T1000 (cell line): ENCODE measurements at regions not wholly inside any gene's neighbourhood (a gene's known extent, or its start where the extent isn't known, plus 50 kb on each side); places are given as distances from the start of the nearest gene placed in this dataset.
"Not testable (repeated sequence)": the region's sequence is repeated elsewhere in the genome, so short reads cannot be mapped to it uniquely, and the experiment has no call there.

Experiments used
- DNase-seq: peaks from one replicate; lab custom pipeline; 2025; ENCODE audit warnings: mixed read lengths; lab: John Stamatoyannopoulos, UW

DNA sequence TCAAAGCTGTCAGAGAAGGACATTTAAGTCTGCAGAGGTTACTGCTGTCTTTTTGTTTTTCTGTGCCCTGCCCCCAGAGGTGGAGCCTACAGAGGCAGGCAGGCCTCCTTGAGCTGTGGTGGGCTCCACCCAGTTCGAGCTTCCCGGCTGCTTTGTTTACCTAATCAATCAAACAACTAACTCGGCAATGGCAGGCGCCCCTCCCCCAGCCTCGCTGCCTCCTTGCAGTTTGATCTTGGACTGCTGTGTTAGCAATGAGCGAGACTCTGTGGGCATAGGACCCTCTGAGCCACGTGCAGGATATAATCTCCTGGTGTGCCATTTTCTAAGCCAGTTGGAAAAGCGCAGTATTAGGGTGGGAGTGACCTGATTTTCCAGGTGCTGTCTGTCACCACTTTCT lies 201.8 kb upstream of the ETAA1 start:
- DNase-seq = not testable (repeated sequence)

DNA sequence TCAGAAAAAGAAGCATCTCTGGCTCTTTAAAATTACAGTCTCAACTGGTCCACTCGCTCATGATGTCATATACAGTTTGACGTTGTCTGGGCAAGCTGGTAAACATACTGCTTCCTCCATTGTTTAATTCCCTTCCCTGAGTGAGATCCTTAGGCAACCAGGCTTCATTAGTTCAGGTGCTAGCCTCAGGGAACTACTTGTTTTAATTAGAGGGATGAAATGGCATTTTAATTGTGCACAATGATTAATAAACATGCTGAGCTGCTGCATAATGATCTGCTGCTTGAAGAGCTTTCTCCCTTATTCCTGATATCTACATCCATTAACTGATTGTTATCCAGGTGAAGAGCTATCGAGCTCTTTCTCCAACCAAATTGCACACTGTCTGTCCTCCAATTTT lies 195.6 kb upstream of the ETAA1 start:
- no peak for DNase-seq

DNA sequence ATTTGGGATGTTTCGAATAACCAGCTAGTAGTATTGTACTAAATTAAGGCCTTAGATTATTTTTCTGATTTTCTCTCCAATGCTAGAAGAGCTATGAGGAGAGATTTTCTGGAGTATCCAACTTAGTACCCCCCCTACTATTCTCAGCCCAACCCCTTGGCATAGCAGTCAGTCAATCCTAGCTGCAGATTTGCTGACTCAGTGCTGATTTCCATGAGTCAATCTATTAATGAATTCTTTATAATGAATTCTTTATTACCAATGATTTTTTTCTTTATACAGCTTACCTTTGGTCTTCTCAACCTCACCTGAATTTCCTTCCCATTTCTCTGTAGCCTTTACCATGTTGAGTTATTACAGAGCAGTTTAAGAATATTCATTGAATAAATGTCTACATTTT lies 192.8 kb upstream of the ETAA1 start:
- no peak for DNase-seq

DNA sequence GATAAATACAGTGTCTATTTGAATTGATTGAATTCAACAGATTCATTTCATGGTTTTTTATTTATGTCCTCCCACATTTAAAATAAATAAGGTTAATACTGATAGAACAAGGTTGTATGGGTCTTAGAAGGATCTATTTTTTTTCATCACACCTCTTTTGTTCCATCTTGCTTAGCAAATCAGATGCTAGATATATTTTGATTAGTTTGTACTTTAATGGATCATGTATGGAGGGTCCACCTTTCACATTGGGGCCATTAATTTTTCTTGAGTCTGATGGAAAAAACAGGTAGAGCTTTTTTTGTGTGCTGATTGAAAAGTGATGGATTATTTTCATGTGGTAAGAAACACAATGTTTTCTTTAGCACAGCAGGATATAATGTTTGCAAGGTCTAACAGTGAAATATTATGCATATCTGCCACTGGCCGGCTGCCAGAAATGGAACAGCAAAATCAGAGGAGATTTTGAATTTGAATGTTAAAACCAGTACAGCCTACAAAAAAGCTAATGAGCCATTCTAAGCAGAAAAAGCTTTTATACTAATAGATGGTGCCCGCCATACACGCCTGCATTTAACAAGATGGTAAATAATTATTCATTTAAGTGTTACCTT lies 188.1 kb upstream of the ETAA1 start:
- no peak for DNase-seq

DNA sequence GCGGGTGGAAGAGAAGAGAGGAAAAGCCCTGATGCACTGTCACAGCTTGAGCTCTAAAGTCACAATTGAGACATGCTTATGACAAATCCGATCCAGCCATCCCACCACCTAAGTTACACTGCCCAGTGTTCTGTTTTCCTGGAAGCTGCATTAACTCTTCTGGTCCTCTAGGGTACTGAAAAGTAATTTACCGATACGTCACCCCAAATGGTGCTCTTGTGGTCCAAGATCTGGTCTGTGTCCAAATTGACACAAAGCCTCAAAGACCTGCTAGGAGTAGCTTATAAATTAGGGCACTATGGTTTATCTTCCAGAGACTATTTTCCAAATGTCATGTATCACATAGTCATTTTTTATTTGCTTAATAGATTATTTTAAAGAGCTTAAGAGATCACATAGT lies 186.7 kb upstream of the ETAA1 start:
- DNase-seq = no peak

DNA sequence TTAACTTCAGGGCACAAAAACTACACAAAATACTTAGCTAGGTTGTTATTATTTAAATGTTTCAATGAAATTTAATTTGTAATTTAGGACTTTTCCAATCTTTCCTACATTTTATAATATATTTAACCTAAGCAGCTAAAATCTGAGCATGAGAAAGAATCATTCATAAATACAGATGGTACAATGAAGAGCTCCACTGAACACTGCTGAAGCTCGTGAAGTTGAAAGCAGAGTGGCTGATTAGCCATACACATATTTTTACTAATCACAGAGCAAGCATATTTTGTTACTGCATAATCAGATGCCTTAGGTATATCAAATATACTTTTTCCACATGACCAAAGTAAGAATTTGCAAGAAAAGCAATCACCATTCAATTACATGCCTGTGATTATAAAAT lies 184.9 kb upstream of the ETAA1 start:
- DNase-seq = no peak

DNA sequence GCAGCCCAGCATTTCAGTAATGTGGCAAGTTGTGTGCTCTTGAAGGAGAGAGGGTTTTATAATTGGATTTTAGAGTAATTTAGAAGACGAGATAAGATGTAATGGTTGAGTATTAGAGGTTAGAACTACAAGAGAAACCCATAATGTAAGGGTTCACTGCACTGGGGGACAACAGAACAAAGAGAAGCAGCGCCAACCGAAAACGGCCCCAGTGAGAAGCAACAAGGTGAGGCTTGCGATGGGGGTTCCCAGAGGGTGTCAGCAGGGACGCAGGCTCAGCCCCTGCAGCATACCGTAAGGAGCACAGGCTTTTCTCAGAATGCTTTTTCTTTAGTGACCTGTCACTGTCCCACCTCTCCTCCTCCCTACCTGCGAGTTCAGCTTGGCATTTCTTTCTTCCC lies 183.9 kb upstream of the ETAA1 start:
- DNase-seq = no peak

DNA sequence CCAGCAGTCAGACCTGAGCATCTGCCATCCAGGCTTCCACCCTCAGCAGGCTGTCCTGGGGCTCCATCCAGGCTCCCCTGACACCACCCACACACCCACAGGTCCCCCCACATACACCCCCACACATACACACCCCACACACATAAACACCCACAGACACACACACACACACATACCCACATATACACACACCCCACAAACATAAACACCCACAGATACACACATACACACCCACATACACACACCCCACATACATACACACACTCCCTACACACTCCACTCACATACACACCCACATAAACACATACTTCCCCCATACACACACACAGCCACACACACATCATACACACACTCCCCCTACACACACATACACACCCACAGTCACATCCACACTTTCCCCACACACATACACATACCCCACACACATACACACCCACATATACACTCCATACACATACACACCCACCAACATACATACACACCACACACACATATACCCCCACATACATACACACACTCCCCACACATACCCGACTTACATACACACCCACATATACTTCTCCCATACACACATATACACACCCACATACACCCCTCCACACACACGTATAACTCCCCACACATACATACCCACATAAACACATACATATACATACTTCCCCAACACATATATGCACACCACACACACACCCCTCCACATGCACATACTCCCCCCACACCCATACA lies 183.3 kb upstream of the ETAA1 start:
- DNase-seq = no peak

DNA sequence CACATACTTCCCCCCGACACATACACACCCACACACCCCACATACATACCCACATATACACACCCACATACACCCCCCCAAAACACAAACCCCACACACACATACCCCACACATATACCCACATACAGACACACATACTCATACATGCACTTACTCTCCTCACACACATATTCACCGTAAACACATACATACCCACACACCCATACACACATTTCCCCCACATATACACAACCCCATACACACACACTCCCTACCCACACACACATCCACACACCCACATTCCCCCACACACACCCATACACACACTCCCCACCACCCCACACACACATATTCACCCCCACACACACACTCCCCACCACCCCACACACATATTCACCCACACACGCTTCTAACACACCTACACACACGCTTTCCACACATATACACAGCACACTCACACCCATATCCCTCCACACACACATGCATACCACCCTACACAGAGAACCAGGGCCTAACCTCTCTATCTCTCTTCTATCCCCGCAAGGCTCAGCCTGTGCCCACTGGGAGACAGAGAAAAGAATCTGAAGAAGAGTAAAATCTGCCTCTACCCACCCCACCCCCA lies 182.4 kb upstream of the ETAA1 start:
- no peak for DNase-seq

DNA sequence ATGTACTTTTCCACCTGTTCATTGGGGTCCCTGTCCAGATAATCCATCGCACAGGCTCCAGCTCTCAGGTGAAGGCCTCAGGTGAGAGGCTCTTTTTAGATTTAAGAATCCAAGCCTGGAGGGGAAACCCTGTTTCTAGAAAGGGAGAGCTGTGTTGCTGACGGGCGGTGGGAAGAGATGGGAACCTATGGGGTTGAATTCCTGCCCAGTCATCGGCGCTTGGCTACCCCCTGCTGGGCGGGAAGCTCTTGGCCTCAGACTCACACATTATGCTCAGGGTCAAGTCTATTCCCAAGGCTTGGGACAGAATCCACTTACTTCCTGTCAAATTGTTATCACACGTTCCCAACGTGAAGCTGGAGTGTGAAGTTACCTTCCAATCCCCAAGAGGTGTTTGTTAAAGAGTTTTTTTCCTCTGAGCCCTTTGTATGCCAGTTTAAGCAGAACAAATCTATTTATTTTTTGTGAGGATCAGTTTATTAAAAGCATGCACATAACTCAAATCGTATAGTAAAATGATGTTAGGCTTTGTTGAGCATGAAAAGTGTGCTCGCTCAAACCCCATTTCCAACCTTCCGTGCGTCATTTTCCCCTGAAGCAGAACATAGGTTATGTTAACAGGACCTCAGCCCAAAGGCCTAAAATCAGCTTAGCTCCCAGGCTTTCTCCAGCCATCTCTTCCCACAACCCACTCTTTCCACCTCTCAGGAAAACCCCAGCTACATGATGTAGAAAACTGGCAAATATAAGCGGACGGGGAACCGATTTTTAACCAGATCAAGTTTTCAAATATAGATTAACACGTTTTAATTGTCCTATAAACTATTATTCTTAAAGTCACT lies 181.7 kb upstream of the ETAA1 start:
- no peak for DNase-seq

DNA sequence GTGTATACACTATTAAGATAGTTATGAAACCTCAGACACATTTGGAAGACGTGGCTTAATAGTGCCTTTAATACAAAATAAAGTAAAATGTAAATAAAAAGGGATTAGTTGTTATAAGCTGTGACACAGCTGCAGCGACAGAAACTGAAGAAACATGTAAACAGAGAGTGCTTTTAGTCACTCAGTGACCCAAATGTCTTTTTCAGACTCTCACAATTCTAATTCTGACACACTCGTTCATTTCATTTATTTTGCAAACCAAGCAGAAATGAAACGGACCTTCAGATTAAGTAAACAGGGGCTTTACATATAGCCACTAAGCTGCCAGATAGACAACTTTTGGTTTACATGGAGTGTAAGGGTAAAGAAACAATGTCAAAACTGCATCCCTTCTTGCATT lies 181.0 kb upstream of the ETAA1 start:
- no peak for DNase-seq

DNA sequence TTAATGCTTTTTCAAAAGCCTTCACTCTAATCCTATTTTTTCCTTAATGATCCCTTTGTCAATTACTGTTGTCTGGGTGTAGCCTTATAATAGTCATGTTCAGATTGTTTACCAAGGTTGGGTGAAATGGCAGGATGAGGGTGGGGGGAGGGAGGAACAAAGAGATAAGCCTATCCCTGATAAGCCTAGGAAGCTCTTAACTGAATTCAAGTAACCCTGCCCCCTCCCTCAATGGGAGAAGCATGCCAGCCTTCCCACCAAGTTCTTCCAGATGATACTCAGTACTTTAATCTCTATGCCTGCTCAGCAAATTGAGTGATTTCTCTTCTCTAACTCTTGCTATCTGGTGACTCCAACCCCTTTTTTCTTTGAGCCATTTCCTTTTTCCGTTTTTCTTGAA lies 180.3 kb upstream of the ETAA1 start:
- DNase-seq = no peak

DNA sequence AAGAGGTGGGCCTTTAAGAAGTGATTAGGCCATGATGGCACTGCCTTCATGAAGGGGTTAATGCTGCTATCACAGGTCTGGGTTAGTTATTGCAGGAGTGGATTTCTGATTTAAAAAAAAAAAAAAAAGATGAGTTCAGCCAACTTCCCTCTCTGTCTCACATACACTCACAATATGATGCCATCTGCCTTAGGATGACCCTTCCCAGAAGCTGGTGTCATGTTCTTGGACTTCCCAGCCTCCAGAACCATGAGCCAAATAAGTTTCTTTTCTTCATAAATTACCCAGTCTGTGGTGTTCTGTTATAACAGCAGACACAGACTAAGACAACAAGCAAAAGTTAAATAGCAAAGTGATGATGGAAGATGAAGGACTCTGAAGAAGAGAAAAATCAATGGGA lies 179.7 kb upstream of the ETAA1 start:
- no peak for DNase-seq

DNA sequence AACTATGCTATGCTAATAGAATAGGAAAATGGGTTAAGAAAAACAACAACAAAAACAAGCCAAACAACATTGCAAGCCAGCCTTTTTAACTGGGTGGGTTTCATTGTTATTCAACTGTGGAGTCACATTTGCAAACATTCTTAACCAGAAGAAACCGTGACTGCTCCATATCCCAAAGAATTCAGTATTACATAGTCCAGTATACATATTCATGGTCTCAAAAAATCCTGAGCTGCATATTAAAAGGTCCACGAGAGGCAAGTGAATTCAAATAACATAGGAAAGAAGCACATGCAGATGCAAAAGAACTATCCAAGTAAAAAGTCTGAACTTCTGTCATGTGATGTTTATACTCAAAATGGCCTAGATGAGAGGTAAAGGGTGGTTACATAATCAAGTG lies 179.1 kb upstream of the ETAA1 start:
- DNase-seq = no peak

DNA sequence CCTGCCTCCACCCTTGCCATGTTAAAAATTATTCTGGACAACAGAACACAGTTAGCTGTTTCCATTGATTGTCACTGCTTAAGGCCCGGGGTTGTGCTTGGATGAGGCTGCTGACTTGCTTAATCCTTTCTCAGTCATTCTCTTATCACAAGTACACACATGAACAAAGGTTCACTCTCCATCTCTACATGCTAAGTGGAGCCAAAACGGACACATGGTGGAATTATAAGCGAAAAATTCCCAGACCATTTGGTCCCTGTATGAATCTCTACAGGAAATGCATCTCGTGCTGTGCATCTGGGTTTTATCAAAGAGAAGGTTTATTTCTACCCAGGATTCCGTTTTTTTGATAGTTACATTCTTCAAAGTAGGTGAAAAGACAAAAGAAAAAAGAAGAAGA lies 177.5 kb upstream of the ETAA1 start:
- no peak for DNase-seq

DNA sequence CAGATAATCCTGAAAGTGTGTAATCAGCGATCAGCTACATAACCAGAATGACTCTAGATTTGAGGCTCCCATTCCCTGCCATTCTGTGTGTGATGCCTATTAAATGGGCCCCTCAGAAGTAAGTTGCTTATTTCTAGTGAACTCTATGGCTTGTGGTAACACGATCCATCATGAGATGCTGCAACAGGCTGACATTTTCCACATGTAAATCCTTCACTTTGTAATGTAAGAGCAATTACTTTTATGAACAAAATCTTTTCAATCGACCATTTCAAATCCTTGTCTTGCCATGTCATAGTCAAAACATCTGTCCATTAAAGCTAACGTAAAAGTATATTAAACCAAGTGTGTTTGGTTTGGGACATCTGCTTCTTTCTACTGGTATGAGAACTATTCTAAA lies 175.9 kb upstream of the ETAA1 start:
- no peak for DNase-seq

DNA sequence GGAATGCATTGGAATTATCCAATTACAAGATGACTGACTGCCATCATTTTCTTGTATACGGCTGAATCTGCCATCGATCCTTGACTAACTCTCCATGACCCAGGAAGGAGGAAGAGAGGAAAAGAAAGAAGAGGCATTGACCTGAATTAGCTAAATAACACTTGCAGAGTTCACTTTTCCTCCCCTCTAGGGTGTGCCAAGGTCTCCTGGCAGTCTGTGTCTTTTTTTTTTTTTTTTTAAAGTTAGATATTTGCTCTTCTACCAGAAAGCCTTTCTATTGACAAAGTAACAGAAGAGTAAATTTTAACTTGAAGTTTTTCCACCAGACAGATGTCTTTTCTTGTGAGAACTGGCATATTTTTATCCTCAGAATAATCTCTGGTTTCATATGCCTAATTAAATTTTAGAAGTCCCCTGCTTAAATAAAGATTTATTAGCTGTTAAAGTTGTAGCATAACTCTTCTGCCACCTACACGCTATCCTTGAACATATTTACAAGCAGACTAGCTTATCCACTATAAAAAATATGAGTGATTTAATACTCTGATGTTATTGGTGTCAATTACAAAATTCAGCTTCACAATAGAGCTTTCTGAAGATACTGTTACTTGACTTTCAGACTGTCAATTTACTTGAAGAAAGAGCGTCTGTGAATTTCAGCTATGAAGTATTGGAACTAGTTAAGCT lies 171.7 kb upstream of the ETAA1 start:
- no peak for DNase-seq

DNA sequence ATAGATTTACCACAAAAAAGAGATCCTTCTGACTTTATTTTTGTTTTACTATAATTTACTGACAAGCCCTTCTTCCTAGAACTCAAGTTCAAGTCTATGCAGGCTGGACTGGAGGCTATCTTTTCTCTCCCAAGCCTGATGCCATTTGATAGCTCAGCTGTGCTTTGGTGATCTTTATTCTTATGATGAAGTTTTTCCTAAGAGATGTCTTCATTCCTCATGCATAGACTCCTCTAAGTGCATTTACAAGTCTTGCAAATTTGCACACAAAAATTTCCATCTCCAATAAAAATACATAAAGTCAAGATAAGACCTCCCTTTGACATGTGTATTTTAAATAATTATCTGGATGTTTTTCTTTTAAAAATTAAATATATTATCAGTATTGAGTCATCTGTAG lies 167.4 kb upstream of the ETAA1 start:
- no peak for DNase-seq

DNA sequence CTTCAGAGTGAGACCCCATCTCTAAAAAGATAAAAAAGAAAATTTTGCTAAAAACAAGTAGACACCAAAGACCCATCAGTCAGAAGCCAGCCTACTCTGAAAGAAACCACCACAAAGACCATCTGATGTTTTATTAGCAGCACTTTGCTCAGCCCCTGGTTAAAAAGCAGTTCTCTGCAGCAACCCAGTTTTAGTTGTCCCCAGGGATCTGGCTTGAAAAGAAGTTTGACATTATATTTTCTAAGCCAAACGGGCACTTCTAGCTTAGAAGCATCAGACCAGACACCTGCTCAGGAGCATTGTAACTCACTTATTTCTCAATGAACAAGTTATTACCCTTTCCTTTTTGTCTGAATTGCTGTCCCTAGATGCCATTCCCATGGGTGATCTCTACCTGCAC lies 164.2 kb upstream of the ETAA1 start:
- DNase-seq = no peak

DNA sequence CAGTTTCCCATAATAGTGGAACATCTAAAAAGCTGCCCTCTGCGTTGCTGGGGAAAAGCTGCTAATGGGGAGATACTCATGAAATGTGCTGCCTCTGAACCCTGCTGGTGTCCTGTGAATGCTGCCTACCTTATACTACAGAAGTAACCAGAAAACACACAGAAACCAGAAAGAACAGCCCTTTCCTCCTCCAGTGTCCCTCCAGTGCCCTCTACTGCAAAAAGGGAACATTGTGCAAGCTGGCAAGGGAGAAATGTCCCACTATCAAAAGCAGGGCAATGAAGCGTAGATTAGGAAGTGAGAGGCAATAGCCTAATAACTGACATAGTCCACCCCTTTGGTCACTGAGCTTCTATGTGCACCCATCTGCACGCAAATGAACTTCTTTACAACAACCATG lies 162.7 kb upstream of the ETAA1 start:
- DNase-seq = no peak

DNA sequence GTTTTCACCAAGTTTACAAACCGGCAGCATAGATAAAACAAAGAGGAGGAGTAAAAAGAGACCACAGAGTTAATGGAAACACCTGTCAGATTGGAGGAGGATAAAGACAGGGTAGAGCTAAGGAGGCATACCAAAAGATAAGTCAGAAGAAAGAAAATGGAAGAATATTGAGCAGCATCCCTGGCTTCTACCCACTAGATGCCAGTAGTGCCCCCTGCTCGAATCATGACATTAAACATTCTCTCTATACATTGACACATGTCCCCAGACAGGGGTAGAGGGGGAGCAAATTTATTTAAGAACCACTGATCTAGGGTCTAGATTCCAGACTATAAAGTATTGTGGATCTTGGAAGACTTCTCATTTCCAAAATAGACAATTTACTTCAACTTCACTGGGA lies 159.8 kb upstream of the ETAA1 start:
- DNase-seq = no peak

DNA sequence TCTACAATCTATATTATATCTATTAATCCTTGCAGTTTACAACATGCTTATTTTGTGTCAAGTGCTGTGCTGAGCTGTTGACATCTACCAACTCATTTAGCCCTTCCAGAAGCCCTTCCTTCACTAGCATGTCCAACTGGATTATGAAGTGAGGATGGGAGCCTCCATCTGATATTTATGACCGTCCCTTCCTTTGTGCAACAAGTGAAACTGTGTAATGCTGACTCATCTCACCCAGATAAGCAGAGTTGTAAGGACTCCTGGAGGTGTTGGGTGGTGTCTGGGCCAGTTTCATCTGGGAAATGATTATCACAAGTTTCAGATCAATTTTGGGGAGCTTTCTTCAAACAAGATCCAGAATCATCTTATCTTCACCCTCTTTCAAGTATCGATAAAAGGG lies 156.6 kb upstream of the ETAA1 start:
- no peak for DNase-seq
